NCI-H526 treated with DMSO at 0.1 percent for 48 hours (cell line): ENCODE measurements at regions not wholly inside any gene's neighbourhood (a gene's known extent, or its start where the extent isn't known, plus 50 kb on each side); places are given as distances from the start of the nearest gene placed in this dataset.
"Not testable (repeated sequence)": the region's sequence is repeated elsewhere in the genome, so short reads cannot be mapped to it uniquely, and the experiment has no call there.

Experiments used
- DNase-seq: peaks from one replicate; lab custom pipeline; 2025; lab: John Stamatoyannopoulos, UW

DNA sequence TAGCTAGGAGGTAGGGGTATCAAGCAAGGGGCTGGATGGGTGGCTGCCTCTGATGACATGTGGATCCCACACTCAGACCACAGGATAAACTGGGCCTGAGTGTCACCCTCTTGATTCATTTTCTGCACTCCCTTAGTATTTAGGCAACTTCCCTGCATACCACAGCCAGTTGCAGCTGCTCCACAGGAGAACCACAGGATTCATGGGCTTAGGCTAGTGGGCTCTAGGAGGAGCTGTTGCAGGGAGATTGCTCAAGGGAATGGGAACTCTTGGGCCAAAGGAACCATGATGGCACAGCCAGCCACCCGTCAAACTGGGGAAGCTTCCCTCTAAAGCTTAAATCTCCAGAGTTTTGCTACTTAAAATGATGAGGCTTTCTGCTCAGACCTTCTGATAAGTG is 269.7 kb upstream of the ASIC2 start:
- no peak for DNase-seq

- no peak for DNase-seq
Observed at GRCh38 chr17:33564146-33564545, 271.1 kb upstream of the ASIC2 start.

- no peak for DNase-seq
Observed at GRCh38 chr17:33567223-33567622, 274.1 kb upstream of the ASIC2 start.

DNA sequence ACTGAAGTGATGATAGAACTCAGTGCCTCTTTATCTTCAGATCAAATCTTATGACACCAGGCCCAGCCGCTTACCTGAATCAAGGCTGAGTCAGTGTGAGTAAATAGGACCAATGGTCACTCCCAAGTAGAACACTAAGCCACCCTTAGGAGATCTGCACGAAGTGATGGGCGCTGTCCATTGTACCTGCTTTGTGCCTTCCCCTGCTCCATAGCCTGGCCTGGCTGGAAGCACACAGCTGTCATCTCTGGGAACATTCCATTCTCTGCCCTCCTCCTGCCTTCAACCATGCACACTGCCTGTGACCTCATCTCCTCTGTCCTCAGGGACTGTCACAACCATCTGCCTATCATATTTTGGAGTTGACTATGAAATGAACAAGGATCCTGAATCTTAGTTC is 279.5 kb upstream of the ASIC2 start:
- DNase-seq = no peak

- DNase-seq = no peak
Observed at GRCh38 chr17:33574942-33575445, 281.9 kb upstream of the ASIC2 start.

DNA sequence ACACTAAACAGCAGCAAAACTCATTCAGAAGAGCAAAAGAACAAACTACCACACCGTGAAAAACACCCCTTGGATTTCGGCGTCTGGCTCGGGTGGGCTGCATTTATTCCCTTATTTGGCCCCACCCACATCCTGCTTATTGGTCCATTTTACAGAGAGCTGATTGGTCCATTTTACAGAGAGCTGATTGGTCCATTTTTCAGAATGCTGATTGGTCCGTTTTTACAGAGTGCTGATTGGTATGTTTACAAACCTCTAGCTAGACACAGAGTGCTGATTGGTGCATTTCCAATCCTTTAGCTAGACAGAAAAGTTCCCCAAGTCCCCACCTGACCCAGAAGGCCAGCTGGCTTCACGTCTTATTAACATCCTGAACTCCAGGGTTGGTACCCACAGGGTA is 286.6 kb upstream of the ASIC2 start:
- not testable (repeated sequence) for DNase-seq

DNA sequence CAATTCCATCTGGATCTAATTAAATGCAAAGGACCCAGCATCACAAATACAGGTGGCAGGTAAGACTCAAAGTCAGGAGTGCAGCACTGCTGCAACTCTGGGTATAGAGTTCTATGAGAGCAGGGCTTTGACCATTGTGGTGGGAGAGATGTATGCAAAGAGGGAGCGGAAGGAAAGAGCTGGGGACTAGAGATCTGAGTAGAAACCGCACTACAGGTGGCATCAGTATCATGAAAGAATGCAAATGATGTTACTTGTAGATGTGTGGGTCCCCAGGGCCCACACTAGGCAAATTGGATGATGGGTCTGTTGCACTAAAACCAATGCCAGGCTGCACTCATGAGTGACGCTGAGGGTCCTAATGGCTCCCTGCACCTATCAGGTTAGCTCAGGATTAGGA is 287.1 kb upstream of the ASIC2 start:
- DNase-seq = no peak

DNA sequence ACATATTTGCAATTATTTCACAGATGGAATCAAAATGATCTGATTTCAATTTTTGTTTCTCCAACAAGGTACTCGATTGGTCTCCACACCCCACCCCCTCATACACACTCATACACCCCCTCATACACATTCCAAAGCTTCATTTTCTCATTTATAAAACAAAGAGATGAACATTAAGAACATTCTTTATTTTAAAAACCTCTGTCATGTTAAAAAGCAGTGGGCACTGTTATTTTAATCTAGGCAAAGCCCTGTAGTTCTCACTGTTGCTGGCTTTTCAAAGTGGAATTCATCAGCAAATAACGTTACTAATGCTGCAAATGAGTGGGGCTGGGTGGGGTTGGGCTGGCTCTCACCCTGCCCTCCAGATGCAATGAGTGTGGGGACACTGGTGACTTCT is 289.6 kb upstream of the ASIC2 start:
- no peak for DNase-seq

GRCh38 chr17:33583518-33584417 is 290.7 kb upstream of the ASIC2 start:
- no peak for DNase-seq

DNA sequence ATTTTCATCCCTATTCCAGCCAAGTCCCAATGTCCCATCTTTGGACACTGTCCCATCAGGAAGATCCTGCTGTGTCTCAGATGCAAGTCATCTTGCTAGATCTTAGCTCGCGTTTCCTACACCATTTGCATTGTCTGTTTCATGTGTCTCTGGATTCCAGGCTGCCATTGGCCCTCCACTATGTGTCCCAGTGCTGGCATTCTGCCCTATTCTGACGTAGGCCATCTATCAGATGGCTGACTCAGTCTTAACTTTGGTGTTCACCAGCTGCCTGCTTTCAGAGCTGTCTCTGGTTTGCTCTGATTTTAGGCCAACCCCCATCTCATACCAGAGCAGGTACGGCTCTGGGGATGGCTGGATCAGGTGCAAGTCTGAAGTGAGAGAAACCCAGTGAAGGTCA is 300.9 kb upstream of the ASIC2 start:
- no peak for DNase-seq

DNA sequence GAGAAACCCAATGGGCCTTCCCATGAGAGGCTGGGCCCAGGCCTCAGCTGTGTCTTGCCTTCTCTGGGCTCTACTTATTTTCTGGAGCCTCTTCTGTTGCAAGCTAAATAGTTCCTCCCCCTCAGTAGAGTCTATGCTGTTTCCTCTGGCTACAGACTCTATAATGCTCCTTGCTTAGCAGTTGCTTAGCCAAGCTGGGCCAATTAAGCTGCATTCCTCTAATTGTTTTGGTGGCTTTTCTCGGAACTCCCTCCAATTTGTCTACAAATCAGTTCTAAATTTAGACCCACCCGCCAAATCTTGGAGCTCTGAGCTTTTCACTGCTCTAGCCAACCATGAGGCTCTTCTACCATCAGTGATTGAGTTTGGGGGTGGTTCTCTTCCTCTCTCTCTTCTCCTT is 302.7 kb upstream of the ASIC2 start:
- DNase-seq = no peak

GRCh38 chr17:33596899-33597298 is 303.8 kb upstream of the ASIC2 start:
- no peak for DNase-seq

- DNase-seq = no peak
Observed at GRCh38 chr17:33598797-33599196, 305.7 kb upstream of the ASIC2 start.

DNA sequence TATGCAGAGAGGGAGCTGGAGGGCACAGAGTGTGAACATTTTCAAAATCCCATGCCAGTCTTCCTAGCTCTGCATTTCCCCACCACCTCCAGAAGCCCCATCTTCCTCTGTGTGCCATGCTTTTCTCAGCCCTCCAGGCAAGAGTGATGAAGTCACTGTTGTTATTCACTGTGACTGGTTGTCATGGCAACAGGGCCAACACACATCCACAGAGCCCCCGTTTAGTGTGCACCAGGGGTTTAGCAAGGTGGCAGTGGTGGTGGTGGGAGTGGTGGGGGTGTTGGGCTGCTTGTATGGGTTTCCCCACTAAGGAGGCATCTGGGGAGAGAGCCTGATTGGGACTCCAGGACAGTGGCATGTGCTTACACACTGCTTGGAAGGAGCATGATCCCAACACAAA is 309.9 kb upstream of the ASIC2 start:
- no peak for DNase-seq

- no peak for DNase-seq
Observed at GRCh38 chr17:33603789-33604188, 310.7 kb upstream of the ASIC2 start.

DNA sequence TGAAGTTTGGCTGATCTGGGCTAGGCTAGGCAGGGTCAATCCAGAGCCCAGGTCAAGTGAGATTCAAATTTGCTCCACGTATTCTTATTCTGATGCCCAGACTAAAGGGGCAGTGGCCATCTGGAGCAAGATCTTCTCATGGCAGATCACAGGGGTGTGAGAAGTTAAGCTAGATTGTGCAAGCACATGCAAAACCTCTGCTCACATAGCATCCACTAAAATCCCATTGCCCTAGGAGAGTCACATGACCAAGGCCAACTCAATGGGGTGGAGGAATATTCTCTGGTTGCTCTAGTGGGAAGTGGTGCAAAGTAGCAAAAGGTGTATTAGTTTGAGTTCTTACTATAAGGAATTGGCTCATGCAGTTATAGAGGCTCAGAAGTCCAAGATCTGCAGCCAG is 318.4 kb upstream of the ASIC2 start:
- DNase-seq = no peak

- no peak for DNase-seq
Observed at GRCh38 chr17:33615861-33616260, 322.8 kb upstream of the ASIC2 start.

DNA sequence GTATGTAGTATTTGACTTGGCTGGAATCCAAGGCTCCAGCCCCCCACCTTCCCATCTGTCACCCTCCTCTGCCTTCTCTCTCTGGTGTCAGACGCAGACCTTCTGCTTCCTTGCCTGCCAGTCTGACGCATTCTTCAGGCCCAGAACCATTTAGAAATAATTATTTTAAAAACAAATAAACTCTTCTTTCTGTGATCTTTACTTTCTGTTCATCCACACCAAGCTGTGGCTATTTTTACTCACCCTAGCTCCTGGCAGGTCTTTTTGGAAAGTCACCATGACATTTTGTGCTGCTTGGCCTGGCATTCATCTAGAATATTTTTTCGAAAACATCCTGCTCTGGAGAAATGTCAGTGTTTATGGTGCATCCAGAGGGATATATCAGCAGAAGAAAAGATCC is 330.7 kb upstream of the ASIC2 start:
- DNase-seq = no peak

DNA sequence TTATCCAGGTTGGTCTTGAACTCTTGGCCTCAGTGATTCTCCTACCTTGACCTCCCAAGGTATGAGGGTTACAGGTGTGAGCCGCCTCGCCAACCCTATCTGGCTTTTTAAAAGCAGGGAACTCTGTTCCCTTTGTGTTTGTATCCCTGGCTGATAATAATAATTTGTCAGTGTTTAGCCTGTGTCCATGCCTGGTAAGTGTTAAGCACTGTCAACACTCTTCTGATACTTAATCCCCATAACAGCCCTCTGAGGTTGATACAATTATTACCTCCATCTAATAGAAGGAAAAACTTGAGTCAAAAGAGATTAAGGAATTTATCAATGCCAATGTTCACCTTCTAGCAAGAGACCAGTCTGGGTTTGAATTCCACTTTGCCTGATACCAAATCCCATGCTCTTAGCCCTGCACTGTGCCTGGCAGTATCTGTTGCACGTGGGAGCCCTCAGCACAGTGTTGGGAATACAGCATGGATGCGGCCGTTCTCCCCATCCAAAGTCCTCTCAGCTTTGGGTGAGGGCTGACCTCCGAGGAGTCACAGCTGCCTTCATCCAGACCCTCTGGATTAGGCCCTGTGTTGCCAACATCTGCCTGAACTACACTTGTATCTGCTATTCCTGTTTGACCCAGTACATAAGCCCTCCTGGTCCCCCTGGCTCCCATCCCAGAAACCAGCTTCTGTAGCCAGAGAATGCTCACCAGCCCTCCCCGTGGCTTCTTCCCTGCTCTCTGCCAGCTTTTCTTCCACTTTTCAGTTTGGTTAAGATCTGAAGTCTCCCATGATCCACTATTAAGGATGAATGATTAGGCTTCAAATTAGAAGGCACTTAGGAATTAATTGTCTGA is 335.6 kb upstream of the ASIC2 start:
- no peak for DNase-seq

- no peak for DNase-seq
Observed at GRCh38 chr17:33633446-33633845, 340.4 kb upstream of the ASIC2 start.

GRCh38 chr17:33637534-33637933 is 344.4 kb upstream of the ASIC2 start:
- DNase-seq = no peak

GRCh38 chr17:33639103-33639880 is 346.2 kb upstream of the ASIC2 start:
- no peak for DNase-seq
